ENCODE measurements at regions not wholly inside any gene's neighbourhood (a gene's known extent, or its start where the extent isn't known, plus 50 kb on each side); places are given as distances from the start of the nearest gene placed in this dataset.

- WGBS (ENCODE audit: insufficient coverage, insufficient replicate concordance, low lambda C conversion rate, missing lambda C conversion rate) = 16% methylated on average over 10 of the region's 10 CpGs
- no peak overlapping the region for H2AFZ ChIP-seq (ENCODE audit: control insufficient read depth, low read depth, low read length)
- no peaks in the 10 kb centered on the region for H3K79me2 ChIP-seq (ENCODE audit: control insufficient read depth, insufficient read depth, low read length)
- no peak overlapping the region for H3K4me2 ChIP-seq (ENCODE audit: control insufficient read depth, insufficient read depth)
- no peak overlapping the region for H3K27ac ChIP-seq (ENCODE audit: control insufficient read depth, insufficient read depth)
- ATAC-seq = no peak
- TF ChIP-seq RB1 (IDR thresholded peaks at IDR 0.05; ENCODE audit: borderline replicate concordance) (no peak), BHLHE40 (IDR thresholded peaks at IDR 0.05; ENCODE audit: borderline replicate concordance in 1 of 2, low read depth in 2 of 2, low read length in 1 of 2) (no peak), HDAC6 (IDR thresholded peaks at IDR 0.05; ENCODE audit: unreplicated experiment) (no peak), E2F8 (IDR thresholded peaks at IDR 0.05; ENCODE audit: low read depth, partially characterized antibody) (no peak), TARDBP (IDR thresholded peaks at IDR 0.05; ENCODE audit: borderline replicate concordance) (no peak), ATF2 (IDR thresholded peaks at IDR 0.05; ENCODE audit: low read length) (no peak), USF1 (IDR thresholded peaks at IDR 0.05; ENCODE audit: borderline replicate concordance, extremely low read length, insufficient read depth, low read depth, low read length) (no peak), SMAD5 (IDR thresholded peaks at IDR 0.05; ENCODE audit: low read depth) (no peak), MYB (IDR thresholded peaks at IDR 0.05; ENCODE audit: borderline replicate concordance, low read depth, low read length) (no peak), RFX5 (IDR thresholded peaks at IDR 0.05; ENCODE audit: low read depth, low read length) (no peak)
- BruUV-seq (replicated peaks) = no TSS peak
- DNase-seq (ENCODE audit: low read depth, low spot score) = no peak
- H4K20me1 ChIP-seq (ENCODE audit: control insufficient read depth, insufficient read depth) = no peaks in the 10 kb centered on the region
- no peak overlapping the region for H3K4me3 ChIP-seq
- no peaks in the 10 kb centered on the region for H3K27me3 ChIP-seq (replicated peaks in 1 of 2; ENCODE audit: control insufficient read depth in 2 of 2, insufficient read depth in 2 of 2, low read length in 1 of 2)
- FAIRE-seq = no peak
- H3K9me3 ChIP-seq (replicated peaks; ENCODE audit: control insufficient read depth, insufficient read depth, low read length) = no peaks in the 10 kb centered on the region; the same call in 2 of the 3 replicates
- H3K4me1 ChIP-seq (ENCODE audit: control insufficient read depth, insufficient read depth, low read length) = no peaks in the 10 kb centered on the region
- no peaks in the 10 kb centered on the region for H3K36me3 ChIP-seq (ENCODE audit: control insufficient read depth in 2 of 2, insufficient read depth in 2 of 2, low read length in 1 of 2)
- H3K9ac ChIP-seq (ENCODE audit: control insufficient read depth, insufficient read depth, low read length) = no peak overlapping the region
- intact Hi-C loops (cut with micrococcal nuclease; ENCODE audit: unreplicated experiment) = no loop called here
- SMC1A ChIA-PET (ENCODE audit: uncharacterized antibody, unreplicated experiment) = interaction anchor here (1.2 kb wide), 1 partner anchor 32 kb away, joined by 3 read pairs; no protein-coding TSS in a partner anchor
- in situ Hi-C loops (cut with MboI) = no loop called here
- CTCF ChIA-PET = interaction anchor here (1.0 kb wide), 1 partner anchor 246 kb away, joined by 3 read pairs; no protein-coding TSS in a partner anchor
- POLR2A ChIA-PET = no interaction called here
- RAD21 ChIA-PET (ENCODE audit: unreplicated experiment) = no interaction called here
These were observed 134.6 kb upstream of the KBTBD8 start for GRCh38 chr3:66863205-66864111.

All from GM12878 (cell line).